ENCODE measurements at regions not wholly inside any gene's neighbourhood (a gene's known extent, or its start where the extent isn't known, plus 50 kb on each side); places are given as distances from the start of the nearest gene placed in this dataset.
"Not testable (repeated sequence)": the region's sequence is repeated elsewhere in the genome, so short reads cannot be mapped to it uniquely, and the experiment has no call there.

DNA sequence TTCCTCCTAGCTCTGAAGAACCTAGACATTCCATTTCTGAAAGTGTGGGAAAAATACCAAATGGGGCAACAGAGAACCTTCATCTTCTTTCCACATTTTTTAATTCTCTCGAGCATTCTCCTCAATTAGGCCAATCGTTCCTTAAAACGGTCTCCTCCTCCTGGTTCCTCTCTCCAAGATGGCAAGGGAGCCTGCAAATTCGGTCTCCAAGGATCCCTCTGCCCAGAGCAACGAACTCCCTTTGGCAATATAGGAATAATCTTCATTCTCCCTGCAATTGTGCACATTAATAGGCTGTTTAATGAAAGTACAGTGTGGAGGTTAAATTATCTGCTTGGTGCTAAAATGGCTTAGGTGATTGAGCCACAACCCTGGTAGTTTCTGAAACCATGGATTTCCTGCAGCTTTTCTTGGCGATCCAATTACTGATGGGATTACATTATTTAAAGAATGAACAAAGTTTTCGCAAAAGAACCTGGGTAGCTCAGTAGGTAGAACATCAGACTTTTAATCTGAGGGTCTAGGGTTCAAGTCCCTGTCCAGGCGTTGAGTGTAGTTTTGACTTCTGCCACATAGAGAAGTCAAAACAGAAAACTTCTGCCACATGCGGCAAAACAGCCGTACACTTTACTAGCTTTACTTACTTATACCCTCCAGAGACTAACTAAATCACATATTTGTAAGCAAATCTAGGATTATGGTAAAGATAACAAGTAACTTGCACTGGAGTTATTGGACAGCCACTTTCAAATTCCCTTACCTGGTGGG is 102.9 kb upstream of the ZNF184 start:
- no peak for DNase-seq

DNA sequence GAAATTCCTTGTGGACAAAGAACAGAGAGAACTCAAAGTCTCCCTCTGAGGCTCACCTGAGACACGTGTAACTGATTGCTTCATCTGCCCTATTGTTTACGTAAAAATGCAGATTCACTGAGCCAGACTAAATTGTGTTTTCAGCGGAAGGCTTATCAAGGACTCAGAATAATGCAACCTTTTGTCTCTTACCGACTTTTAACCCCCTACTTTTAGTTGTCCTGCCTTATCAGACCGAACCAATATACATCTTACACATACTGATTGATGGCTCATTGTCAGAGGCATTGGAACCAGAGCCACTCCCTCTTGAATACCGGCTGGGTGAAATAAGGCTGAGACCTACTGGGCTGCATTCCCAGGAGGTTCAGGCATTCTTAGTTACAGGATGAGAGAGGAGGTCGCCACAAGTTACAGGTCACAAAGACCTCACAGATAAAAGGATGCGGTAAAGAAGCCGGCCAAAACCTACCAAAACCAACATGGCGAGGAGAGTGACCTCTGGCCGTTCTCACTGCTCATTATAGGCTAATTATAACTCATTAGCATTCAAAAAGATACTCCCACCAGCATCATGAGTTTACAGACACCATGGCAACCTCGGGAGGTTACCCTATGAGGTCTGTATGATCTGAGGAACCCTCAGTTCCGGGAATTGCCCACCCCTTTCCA is 95.5 kb upstream of the ZNF184 start:
- DNase-seq, result no peak

GRCh38 chr6:27565839-27566779 is 93.2 kb upstream of the ZNF184 start:
- DNase-seq, result no peak

DNA sequence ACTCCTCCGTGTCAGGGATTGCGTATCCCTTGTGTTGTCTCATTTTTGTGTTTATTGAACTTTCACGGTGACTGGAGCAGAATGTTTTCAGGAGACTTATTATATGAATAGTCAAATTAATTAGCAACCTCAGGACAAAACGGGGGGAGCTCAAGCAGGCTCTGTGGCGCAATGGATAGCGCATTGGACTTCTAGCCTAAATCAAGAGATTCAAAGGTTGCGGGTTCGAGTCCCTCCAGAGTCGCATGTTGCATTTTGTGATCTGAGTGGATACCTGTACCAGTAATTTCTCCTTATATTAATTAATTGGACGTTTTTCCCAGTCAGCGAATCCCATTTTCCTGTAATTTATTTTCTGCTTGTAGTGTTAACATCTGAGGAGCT is 89.1 kb upstream of the ZNF184 start:
- no peak for DNase-seq

GRCh38 chr6:27558028-27558724 is 85.3 kb upstream of the ZNF184 start:
- no peak for DNase-seq

- DNase-seq, result no peak
Measured at GRCh38 chr6:27556406-27556805, 83.5 kb upstream of the ZNF184 start.

DNA sequence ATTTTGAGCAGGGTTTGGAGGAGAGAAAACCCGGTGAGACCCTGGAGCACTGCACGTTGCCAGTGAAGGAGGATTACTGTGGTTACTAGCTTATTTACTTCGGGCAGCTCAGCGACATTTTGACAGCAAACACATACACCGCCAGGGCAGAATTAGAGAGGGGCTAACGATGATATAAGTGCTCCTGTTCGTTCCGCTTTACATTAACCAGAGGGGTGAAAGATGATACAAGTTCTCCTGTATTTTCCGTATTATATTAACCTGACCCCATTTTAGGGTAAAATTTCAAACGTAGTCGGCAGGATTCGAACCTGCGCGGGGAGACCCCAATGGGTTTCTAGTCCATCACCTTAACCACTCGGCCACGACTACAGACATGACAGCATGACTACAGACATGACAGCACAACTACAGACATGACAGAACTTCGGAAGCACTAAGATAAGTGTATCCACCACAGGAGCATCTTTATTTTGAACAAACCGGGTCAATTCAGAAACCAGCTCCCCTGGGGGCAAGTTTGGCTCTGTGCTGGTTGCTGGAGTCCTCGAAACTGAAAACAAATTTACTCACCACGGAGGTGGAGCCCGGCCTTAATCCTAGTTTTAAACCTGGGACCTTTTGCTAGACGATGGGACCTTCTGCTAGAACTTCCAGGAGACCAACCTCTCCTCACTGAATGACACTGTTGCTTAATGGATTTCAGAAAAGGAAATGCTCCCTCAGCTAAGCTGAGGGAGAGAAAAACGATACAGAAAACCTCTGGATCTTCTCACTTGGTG is 80.4 kb upstream of the ZNF184 start:
- DNase-seq, result no peak

DNA sequence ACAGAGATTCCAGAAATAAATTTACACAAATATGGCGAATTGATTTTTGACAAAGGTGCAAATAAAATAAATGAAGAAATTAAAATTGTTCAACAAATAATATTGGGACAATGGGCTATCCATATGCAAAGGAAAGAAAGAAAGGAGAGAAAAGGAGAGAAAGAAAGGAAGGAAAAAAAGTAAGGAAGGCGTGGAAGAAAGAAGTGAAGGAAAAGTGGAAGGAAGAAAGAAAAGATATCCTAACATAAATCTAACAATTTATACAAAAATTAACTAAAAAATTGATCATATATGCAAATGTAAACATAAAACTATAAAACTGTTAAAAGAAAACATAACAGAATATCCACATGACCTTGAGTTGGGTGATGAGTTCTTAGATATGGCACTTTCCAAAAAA is 78.7 kb upstream of the ZNF184 start:
- DNase-seq, result no peak

DNA sequence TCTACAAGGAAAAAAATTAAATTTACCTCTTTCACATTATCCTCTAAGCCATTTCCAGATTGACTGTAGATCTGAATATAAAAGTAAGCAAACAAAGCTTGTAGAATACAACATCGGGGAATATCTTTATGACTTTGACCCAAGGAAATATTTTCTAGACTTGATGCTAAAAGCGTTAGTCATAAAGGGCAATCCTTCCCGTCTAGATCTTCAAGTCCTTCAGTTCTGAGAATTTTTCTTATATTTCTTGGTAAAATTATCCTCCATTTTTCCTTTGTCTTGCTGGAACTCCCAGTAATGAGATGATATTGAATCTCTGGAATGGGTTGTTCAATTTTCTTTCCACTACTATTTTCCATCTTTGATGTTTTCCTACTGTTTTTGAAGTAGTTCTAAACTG is 77.8 kb upstream of the ZNF184 start:
- no peak for DNase-seq

GRCh38 chr6:27549241-27549598 is 76.3 kb upstream of the ZNF184 start:
- DNase-seq, result not testable (repeated sequence)

- no peak for DNase-seq
Measured at GRCh38 chr6:27547157-27548075, 74.5 kb upstream of the ZNF184 start.

DNA sequence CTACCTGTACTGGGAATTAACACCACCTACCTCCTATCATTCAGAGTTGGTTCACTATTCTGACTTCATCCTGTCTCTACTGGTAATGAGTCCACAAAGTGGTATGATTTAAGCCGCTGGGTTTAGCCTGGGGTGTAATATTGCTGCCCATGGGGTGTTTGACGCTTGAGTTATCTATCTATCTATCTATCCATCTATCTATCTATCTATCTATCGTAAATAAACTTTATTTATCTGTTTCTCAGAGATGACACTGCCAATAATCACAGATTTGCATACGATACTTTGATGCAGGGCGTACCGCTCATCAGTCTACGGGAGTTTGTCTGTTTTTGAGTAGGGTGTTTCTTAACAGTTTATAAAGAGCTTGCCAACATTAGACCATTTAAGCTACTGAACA is 73.6 kb upstream of the ZNF184 start:
- no peak for DNase-seq

DNA sequence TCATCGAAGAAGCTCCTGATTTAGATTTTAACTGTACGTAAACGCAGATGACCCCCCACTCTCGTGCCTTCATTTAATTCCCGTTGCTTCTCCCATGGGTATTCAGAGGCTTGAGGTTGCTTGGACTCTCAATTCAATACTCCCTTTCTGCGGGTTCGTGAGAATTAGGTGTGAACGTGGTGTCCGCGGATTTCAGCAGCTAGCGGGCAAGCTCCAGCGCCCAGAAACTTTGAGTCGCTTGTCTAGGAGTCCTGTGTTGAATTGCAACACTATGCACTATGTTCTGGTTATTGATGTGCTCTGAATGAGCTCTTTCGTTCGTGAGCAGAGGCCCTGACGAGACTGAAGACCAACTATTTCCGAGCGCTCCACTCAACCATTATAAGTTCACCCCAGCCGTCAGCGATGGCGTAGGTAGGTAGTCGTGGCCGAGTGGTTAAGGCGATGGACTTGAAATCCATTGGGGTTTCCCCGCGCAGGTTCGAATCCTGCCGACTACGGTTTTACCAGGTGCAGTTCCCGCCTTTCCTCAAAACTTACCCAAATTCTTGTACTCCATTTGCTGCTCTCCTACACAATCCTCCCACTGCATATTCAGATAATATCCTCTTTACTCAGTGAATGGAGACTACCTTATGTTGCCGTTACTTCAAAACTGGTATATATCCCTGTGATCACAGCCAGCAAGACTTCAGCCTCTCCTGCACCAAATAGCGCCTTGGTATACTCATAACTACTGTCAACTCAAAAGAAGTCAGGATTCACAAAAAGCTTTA is 72.6 kb upstream of the ZNF184 start:
- no peak for DNase-seq

DNA sequence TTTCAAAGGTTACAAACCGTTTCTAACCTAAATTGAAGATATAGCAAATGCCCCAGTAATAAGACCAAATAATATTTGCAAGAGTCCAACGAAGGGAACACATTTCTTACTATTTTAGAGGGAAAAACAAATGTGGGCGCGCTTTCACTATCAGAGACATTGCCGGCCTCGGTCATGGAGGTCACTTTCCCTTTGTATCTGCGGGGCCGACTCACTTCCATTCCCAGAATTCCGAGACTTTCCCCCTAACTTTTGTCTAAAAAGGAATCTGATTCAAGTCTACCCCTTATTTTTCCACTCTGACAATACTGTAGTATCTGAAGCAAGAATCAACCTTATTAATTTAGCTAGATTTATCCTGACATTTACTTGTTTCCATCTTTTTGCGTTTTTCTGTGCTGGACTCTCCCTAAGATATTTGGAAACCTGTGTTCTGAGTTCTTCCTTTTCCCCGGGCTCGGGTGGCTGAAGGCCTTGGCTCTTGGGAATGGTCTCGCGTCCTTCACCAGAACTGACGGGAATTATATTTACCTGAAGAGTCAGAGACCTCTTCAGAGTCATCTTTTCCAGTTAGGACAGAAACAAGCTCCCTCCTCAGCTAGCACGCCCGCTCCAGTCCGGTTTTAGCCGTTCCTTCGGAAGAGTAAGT is 71.8 kb upstream of the ZNF184 start:
- DNase-seq, result no peak

DNA sequence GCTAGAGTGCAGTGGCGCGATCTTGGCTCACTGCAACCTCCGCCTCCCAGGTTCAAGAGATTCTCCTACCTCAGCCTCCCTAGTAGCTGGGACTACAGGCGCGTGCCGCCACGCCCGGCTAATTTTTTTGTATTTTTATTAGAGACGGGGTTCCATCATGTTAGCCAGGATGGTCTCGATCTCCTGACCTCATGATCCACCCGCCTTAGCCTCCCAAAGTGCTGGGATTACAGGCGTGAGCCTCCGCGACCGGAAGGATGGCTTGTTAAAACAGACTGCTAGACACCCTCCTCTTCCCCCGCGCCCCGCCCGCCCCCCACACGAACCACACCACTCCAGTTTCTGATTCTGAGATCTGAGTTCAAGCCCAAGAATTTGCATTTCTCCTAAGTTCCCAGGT is 71.2 kb upstream of the ZNF184 start:
- not testable (repeated sequence) for DNase-seq

- DNase-seq, result no peak
Measured at GRCh38 chr6:27542485-27542884, 69.6 kb upstream of the ZNF184 start.

DNA sequence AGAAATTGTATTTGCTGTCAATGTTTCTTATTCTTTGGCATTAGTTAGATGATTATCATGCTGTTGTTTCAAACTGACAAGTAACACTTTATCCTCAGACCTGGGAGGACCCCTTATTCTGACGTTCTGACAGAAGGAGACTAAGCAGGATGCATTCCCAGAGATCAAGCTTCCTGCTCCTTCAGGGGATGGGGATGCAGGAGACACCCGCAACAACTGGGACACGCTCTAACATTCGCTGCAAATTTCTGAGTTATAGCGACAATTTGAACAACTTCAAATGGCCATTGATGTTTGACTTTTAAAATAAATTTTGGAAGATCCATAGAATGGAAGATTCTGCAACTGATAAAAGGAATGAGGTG is 69.0 kb upstream of the ZNF184 start:
- no peak for DNase-seq

DNA sequence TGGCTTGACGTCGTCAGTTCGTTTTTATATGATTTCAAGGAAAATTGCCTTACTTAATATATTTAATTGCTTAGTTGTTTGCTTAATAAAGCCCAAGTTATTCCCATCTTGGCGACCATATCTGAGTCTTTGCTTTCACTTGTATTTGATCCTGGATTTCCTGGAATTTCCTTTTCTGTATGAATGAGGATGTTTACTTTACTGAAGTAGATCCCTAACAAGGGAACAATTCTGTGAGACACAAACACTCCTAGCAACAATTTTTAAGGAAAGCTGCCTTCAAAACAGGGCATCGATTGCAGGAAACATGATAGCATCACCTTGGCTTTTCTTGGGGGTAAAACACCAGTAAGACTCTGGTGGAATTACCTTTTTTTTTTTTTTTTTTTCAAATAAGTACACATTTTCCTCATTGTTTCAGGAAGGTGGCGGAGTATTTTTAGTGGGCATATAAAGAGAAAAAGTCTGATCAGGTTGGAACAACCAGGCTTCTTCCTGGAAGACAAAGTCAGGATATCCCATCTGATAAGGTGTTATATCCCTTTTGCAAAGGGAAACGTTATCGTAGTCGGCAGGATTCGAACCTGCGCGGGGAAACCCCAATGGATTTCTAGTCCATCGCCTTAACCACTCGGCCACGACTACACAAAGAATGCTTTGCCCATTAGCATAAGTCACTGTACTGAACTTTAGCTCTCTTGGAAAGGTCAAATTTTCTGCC is 68.5 kb upstream of the ZNF184 start:
- no peak for DNase-seq

- DNase-seq, result no peak
Measured at GRCh38 chr6:27539551-27539950, 66.6 kb upstream of the ZNF184 start.
